ENCODE measurements at regions not wholly inside any gene's neighbourhood (a gene's known extent, or its start where the extent isn't known, plus 50 kb on each side); places are given as distances from the start of the nearest gene placed in this dataset.
"Not testable (repeated sequence)": the region's sequence is repeated elsewhere in the genome, so short reads cannot be mapped to it uniquely, and the experiment has no call there.

- no peaks in the 10 kb centered on the region for H3K36me3 ChIP-seq (ENCODE audit: insufficient read depth, low read length, poor library complexity, severe bottlenecking)
- no peak overlapping the region for H3K27ac ChIP-seq (ENCODE audit: low read depth, low read length, poor library complexity, severe bottlenecking)
- ChIA-PET POLR2A (ENCODE audit: low non-redundant PET) (no interaction called here), CTCF (no interaction called here)
- H3K4me1 ChIP-seq (ENCODE audit: insufficient read depth, low read length, poor library complexity, severe bottlenecking), result no peaks in the 10 kb centered on the region
- DNase-seq (ENCODE audit: low spot score), result no peak
- intact Hi-C loops (cut with micrococcal nuclease; ENCODE audit: unreplicated experiment), result no loop called here
- BruUV-seq (replicated peaks), result no TSS peak
- H3K9me3 ChIP-seq (ENCODE audit: low read depth, low read length, poor library complexity, severe bottlenecking), result no peaks in the 10 kb centered on the region
- TF ChIP-seq EZH2 (IDR thresholded peaks at IDR 0.05; ENCODE audit: borderline replicate concordance, low read depth, low read length, poor library complexity, severe bottlenecking), result no peak
- no peak overlapping the region for H3K4me3 ChIP-seq (ENCODE audit: low read depth, low read length, poor library complexity, severe bottlenecking)
- H3K27me3 ChIP-seq (replicated peaks; ENCODE audit: insufficient read depth, low read depth, low read length, poor library complexity), result no peaks in the 10 kb centered on the region
These were observed 212.0 kb upstream of the MGAT5 start for GRCh38 chr2:134041877-134042276.

GRCh38 chr2:134043028-134043427 is 210.8 kb upstream of the MGAT5 start:
- DNase-seq (ENCODE audit: low spot score); POLR2A ChIA-PET (ENCODE audit: low non-redundant PET); CTCF ChIA-PET; intact Hi-C loops (cut with micrococcal nuclease; ENCODE audit: unreplicated experiment); BruUV-seq (replicated peaks); H3K27me3 ChIP-seq (replicated peaks; ENCODE audit: insufficient read depth, low read depth, low read length, poor library complexity); H3K4me3 ChIP-seq (ENCODE audit: low read depth, low read length, poor library complexity, severe bottlenecking); H3K9me3 ChIP-seq (ENCODE audit: low read depth, low read length, poor library complexity, severe bottlenecking); H3K36me3 ChIP-seq (ENCODE audit: insufficient read depth, low read length, poor library complexity, severe bottlenecking); H3K4me1 ChIP-seq (ENCODE audit: insufficient read depth, low read length, poor library complexity, severe bottlenecking); H3K27ac ChIP-seq (ENCODE audit: low read depth, low read length, poor library complexity, severe bottlenecking): not testable (repeated sequence)

- no peaks in the 10 kb centered on the region for H3K9me3 ChIP-seq (ENCODE audit: low read depth, low read length, poor library complexity, severe bottlenecking)
- H3K4me3 ChIP-seq (ENCODE audit: low read depth, low read length, poor library complexity, severe bottlenecking), result no peak overlapping the region
- CTCF ChIA-PET, result no interaction called here
- no peak for TF ChIP-seq CTCF (conservative IDR thresholded peaks at IDR 0.05; ENCODE audit: low read depth, low read length)
- no peak for TF ChIP-seq EZH2 (IDR thresholded peaks at IDR 0.05; ENCODE audit: borderline replicate concordance, low read depth, low read length, poor library complexity, severe bottlenecking)
- POLR2A ChIA-PET (ENCODE audit: low non-redundant PET), result no interaction called here
- H3K27me3 ChIP-seq (replicated peaks; ENCODE audit: insufficient read depth, low read depth, low read length, poor library complexity), result peaks cover under 1% of the 10 kb centered on the region
- H3K27ac ChIP-seq (ENCODE audit: low read depth, low read length, poor library complexity, severe bottlenecking), result no peak overlapping the region
- intact Hi-C loops (cut with micrococcal nuclease; ENCODE audit: unreplicated experiment), result no loop called here
- no peak for DNase-seq (ENCODE audit: low spot score)
- H3K36me3 ChIP-seq (ENCODE audit: insufficient read depth, low read length, poor library complexity, severe bottlenecking), result no peaks in the 10 kb centered on the region
- no peaks in the 10 kb centered on the region for H3K4me1 ChIP-seq (ENCODE audit: insufficient read depth, low read length, poor library complexity, severe bottlenecking)
- no TSS peak for BruUV-seq (replicated peaks)
These were observed 201.7 kb upstream of the MGAT5 start for GRCh38 chr2:134052173-134052572.

- H3K9me3 ChIP-seq (ENCODE audit: low read depth, low read length, poor library complexity, severe bottlenecking), result no peaks in the 10 kb centered on the region
- no peak overlapping the region for H3K4me3 ChIP-seq (ENCODE audit: low read depth, low read length, poor library complexity, severe bottlenecking)
- intact Hi-C loops (cut with micrococcal nuclease; ENCODE audit: unreplicated experiment), result no loop called here
- no peak for TF ChIP-seq CTCF (conservative IDR thresholded peaks at IDR 0.05; ENCODE audit: low read depth, low read length)
- no peak for TF ChIP-seq EZH2 (IDR thresholded peaks at IDR 0.05; ENCODE audit: borderline replicate concordance, low read depth, low read length, poor library complexity, severe bottlenecking)
- CTCF ChIA-PET, result no interaction called here
- H3K27me3 ChIP-seq (replicated peaks; ENCODE audit: insufficient read depth, low read depth, low read length, poor library complexity), result peaks cover 4% of the 10 kb centered on the region
- no peaks in the 10 kb centered on the region for H3K36me3 ChIP-seq (ENCODE audit: insufficient read depth, low read length, poor library complexity, severe bottlenecking)
- no TSS peak for BruUV-seq (replicated peaks)
- POLR2A ChIA-PET (ENCODE audit: low non-redundant PET), result no interaction called here
- no peak overlapping the region for H3K27ac ChIP-seq (ENCODE audit: low read depth, low read length, poor library complexity, severe bottlenecking)
- no peak for DNase-seq (ENCODE audit: low spot score)
- H3K4me1 ChIP-seq (ENCODE audit: insufficient read depth, low read length, poor library complexity, severe bottlenecking), result no peaks in the 10 kb centered on the region
These were observed 197.7 kb upstream of the MGAT5 start for GRCh38 chr2:134056173-134056572.

GRCh38 chr2:134061066-134061465 is 192.8 kb upstream of the MGAT5 start:
- CTCF ChIA-PET; H3K4me1 ChIP-seq (ENCODE audit: insufficient read depth, low read length, poor library complexity, severe bottlenecking); H3K9me3 ChIP-seq (ENCODE audit: low read depth, low read length, poor library complexity, severe bottlenecking); H3K27me3 ChIP-seq (replicated peaks; ENCODE audit: insufficient read depth, low read depth, low read length, poor library complexity); H3K4me3 ChIP-seq (ENCODE audit: low read depth, low read length, poor library complexity, severe bottlenecking); POLR2A ChIA-PET (ENCODE audit: low non-redundant PET); BruUV-seq (replicated peaks); intact Hi-C loops (cut with micrococcal nuclease; ENCODE audit: unreplicated experiment); H3K36me3 ChIP-seq (ENCODE audit: insufficient read depth, low read length, poor library complexity, severe bottlenecking); DNase-seq (ENCODE audit: low spot score); H3K27ac ChIP-seq (ENCODE audit: low read depth, low read length, poor library complexity, severe bottlenecking): not testable (repeated sequence)

GRCh38 chr2:134062235-134062634 is 191.6 kb upstream of the MGAT5 start:
- H3K4me3 ChIP-seq (ENCODE audit: low read depth, low read length, poor library complexity, severe bottlenecking); intact Hi-C loops (cut with micrococcal nuclease; ENCODE audit: unreplicated experiment); H3K9me3 ChIP-seq (ENCODE audit: low read depth, low read length, poor library complexity, severe bottlenecking); H3K36me3 ChIP-seq (ENCODE audit: insufficient read depth, low read length, poor library complexity, severe bottlenecking); CTCF ChIA-PET; H3K27ac ChIP-seq (ENCODE audit: low read depth, low read length, poor library complexity, severe bottlenecking); DNase-seq (ENCODE audit: low spot score); POLR2A ChIA-PET (ENCODE audit: low non-redundant PET); H3K4me1 ChIP-seq (ENCODE audit: insufficient read depth, low read length, poor library complexity, severe bottlenecking); H3K27me3 ChIP-seq (replicated peaks; ENCODE audit: insufficient read depth, low read depth, low read length, poor library complexity); BruUV-seq (replicated peaks): not testable (repeated sequence)

All from A673 (cell line).